ENCODE measurements at regions not wholly inside any gene's neighbourhood (a gene's known extent, or its start where the extent isn't known, plus 50 kb on each side); places are given as distances from the start of the nearest gene placed in this dataset.

- no peak for TF ChIP-seq CTCF (IDR thresholded peaks at IDR 0.05)
- no peak for TF ChIP-seq POLR2A (IDR thresholded peaks at IDR 0.05)
These were observed 128.5 kb upstream of the EEF2KMT start for GRCh38 chr16:5225931-5226655.

Data from uterus (tissue), 2 donors.